ENCODE measurements at regions not wholly inside any gene's neighbourhood (a gene's known extent, or its start where the extent isn't known, plus 50 kb on each side); places are given as distances from the start of the nearest gene placed in this dataset.

- H3K4me3 ChIP-seq (ENCODE audit: low read depth, low read length): no peak overlapping the region
- DNase-seq (ENCODE audit: low read depth): no peak
Measured at GRCh38 chr14:80146941-80147340, 64.4 kb downstream of the DIO2 start.

GRCh38 chr14:80136358-80136757 is 74.9 kb downstream of the DIO2 start:
- DNase-seq (ENCODE audit: low read depth): no peak
- no peak overlapping the region for H3K4me3 ChIP-seq (ENCODE audit: low read depth, low read length)

DNA sequence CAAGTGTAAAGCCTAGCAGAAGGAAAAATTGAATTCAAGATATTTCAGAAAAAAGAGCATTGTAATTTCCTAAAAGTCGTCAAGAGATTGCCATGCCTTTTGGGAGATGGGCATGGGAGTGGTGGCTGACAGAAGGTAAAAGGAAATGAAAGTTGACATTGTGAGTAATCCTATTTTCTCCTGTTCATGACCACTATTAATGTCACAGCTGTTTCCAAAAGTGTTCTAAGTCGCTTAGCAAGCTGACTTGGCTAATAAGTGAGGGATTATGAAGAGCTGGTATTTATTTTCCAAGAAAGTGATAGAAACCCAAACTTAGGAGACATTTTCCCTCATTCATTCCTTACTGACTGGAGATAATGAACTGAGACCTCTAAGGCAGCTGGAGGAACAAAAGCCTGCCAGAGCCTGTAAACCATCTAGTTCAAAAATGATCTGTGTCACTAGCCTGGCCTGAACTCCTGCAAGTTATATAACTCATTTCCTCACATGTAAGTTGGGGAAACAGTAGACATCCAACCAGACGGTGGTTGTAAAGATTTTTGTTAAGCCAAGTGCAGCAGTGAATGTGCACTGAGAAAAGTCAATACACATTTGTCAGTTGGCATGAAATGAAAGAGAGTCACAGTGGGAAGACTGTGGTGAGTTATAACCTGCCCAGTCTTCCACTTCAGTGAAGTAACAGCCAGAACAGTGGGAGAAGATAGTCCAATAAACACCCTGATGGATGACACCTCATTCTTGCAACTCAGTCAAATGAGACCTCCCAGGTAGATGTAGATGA is 75.8 kb downstream of the DIO2 start:
- no peak overlapping the region for H3K4me3 ChIP-seq (ENCODE audit: low read depth, low read length)
- DNase-seq (ENCODE audit: low read depth): no peak

DNA sequence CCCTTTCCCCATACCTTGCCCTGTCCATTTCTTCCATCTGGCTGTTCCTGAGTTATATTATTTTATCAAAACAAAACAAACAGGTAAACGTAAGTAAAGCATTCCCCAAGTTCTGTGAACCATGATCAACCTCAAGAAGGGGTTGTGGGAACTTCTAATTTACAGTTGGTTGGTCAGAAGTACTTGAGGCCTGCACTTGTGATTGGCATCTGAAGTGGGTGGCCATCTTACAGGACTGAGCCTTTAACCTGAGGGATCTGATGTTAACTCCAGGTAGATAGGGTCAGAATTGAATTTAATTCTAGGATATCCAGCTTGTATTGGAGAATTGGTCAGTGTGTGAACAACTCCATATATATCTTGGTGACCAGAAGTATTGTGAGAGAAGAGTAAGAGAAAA is 77.0 kb downstream of the DIO2 start:
- no peak for DNase-seq (ENCODE audit: low read depth)

GRCh38 chr14:80133457-80133856 is 77.8 kb downstream of the DIO2 start:
- H3K4me3 ChIP-seq (ENCODE audit: low read depth, low read length): no peak overlapping the region
- no peak for DNase-seq (ENCODE audit: low read depth)

More for the DNA sequence above, 77.0 kb downstream of the DIO2 start:
- H3K4me3 ChIP-seq (ENCODE audit: low read depth, low read length): no peak overlapping the region

- no peak overlapping the region for H3K4me3 ChIP-seq (ENCODE audit: low read depth, low read length)
- DNase-seq (ENCODE audit: low read depth): no peak
Measured at GRCh38 chr14:80127466-80127865, 83.8 kb downstream of the DIO2 start.

- no peak for DNase-seq (ENCODE audit: low read depth)
- H3K4me3 ChIP-seq (ENCODE audit: low read depth, low read length): no peak overlapping the region
Measured at GRCh38 chr14:80124794-80125193, 86.5 kb downstream of the DIO2 start.

DNA sequence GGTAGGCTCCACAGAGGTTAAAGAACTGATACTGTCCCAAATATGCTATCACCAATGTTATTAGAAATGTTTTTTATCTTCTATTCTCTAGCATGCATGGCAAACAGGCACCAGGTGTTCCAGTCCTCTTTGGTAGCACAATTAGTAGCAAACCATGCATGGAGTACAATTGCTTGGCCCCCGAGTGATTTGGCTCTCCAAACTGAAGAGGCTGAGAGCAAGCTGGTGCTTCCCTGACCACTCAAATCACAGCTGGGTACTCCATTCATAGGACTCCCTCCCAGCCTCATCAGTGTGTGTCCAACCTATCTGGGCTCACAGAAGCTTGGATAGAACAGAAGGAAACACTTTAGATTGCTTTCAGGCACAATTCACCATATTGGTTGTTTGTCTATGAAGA is 93.4 kb downstream of the DIO2 start:
- H3K4me3 ChIP-seq (ENCODE audit: low read depth, low read length): no peak overlapping the region
- no peak for DNase-seq (ENCODE audit: low read depth)

DNA sequence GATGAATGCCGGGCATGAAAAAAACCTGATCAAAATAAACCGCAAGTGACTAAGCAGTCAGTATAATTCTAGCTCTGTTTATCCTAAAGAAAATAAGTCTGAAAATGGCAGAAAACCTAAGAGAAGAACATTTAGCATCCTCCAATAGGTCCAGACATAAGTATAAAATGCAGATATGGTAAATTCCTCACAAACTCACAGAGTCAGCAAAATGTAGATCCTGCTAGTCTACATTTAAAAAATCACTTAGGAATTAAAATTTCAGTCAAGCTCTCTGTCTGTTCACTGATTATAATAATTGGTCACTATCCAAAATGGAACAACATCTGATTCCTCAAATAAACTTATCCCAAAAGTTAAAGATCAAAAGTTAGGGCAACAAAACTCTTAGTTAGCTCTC is 95.1 kb downstream of the DIO2 start:
- no peak overlapping the region for H3K4me3 ChIP-seq (ENCODE audit: low read depth, low read length)
- DNase-seq (ENCODE audit: low read depth): no peak

DNA sequence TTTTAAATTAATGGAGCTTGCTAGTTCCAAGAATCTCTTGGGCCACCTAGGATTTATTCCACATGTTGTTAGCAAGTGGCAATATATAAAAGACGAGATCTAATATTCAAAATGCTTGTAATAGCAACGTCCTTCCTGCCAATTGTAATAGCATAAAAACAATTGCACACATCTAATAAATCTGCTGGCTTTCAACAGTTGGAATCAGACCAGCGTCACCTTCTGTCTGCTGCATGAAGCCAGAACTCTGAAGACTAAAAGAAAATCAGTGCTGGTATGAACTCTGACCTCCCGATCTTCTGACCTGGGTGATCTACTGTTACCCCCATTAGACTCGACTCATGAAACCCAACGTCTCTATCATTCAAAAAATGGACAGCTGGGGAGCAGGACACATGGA is 100.6 kb downstream of the DIO2 start:
- DNase-seq (ENCODE audit: low read depth): no peak
- H3K4me3 ChIP-seq (ENCODE audit: low read depth, low read length): no peak overlapping the region

- DNase-seq (ENCODE audit: low read depth): no peak
- no peak overlapping the region for H3K4me3 ChIP-seq (ENCODE audit: low read depth, low read length)
Measured at GRCh38 chr14:80109055-80109454, 102.2 kb downstream of the DIO2 start.

DNA sequence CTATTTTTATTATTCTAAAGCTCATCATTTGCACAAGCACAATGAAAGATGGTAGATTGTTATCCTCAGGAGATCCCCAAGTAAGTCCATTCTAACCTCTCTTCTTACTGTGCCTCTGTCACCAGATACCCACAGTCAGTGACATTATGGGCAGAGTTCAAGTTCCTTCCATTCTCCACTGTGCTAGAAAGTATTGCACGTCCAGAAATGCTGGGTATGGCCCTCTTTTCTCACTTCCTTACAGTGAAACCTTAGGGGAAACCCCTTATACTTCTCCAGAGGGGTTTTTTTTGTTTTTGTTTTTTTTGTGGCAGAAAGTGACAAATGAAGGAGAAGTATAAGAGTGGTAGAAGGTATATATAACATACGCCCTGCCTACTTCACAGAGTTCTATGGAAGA is 102.9 kb downstream of the DIO2 start:
- DNase-seq (ENCODE audit: low read depth): no peak
- no peak overlapping the region for H3K4me3 ChIP-seq (ENCODE audit: low read depth, low read length)

GRCh38 chr14:80105488-80105994 is 105.8 kb downstream of the DIO2 start:
- DNase-seq (ENCODE audit: low read depth): no peak
- no peak overlapping the region for H3K4me3 ChIP-seq (ENCODE audit: low read depth, low read length)

DNA sequence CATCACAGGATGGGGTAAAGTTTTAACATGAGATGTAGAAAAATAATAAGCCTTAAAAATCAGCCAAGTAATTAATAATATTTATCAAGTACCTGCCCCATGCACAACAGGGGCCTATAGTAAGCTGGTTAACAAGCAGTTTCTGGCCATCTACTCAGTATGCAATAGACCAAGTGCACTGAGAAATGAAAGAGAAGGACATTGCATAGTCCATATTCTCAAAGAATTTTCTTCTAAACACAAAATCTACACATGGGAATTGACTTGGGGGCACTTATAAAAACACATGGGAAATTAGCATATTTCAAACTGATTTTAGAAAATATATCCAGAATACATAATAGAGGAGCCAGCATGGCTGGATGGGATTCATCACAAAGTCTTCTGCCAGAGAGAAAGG is 109.5 kb downstream of the DIO2 start:
- no peak overlapping the region for H3K4me3 ChIP-seq (ENCODE audit: low read depth, low read length)
- DNase-seq (ENCODE audit: low read depth): no peak

GRCh38 chr14:80100681-80101080 is 110.6 kb downstream of the DIO2 start:
- H3K4me3 ChIP-seq (ENCODE audit: low read depth, low read length): no peak overlapping the region
- no peak for DNase-seq (ENCODE audit: low read depth)

DNA sequence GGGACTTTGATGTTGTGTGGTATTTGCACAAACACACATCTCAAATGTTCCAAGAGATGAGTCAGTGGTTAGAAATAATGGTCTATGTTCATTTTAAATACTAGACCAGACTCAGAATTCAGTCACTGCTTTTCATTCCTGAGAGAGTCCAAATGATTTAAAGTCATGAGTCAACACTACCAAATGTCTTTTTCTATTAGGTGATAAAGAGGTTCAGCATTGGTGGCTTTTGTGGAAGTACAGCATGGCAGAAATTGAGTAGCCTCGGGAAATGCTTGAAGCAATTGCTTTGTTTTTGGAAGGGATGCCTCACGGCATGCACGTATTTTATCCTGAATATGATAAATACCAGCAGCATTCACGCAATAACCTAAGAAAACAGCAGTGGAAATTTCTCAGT is 115.7 kb downstream of the DIO2 start:
- no peak overlapping the region for H3K4me3 ChIP-seq (ENCODE audit: low read depth, low read length)
- no peak for DNase-seq (ENCODE audit: low read depth)

- no peak for DNase-seq (ENCODE audit: low read depth)
- no peak overlapping the region for H3K4me3 ChIP-seq (ENCODE audit: low read depth, low read length)
Measured at GRCh38 chr14:80087411-80087810, 123.9 kb downstream of the DIO2 start.

GRCh38 chr14:80084196-80084595 is 127.1 kb downstream of the DIO2 start:
- no peak overlapping the region for H3K4me3 ChIP-seq (ENCODE audit: low read depth, low read length)
- DNase-seq (ENCODE audit: low read depth): no peak

DNA sequence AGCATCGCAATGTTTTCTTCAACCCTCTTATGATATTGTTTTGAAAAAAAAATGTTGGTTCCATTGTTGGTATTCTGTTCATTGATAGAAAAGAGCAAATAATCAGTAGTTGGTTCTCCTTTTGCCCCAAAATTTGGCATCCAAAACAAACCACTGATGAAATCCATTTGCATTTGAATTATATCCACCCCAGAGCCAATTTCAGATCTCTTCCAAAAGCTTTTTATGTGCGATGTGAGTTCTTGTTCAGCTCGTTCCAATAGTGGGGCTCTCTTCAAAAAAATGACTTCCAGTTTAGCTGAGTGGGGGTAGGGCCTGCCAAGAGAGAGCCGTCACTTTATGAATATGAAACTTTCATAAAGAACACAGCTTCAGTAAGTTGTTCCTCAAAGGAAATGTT is 130.7 kb downstream of the DIO2 start:
- H3K4me3 ChIP-seq (ENCODE audit: low read depth, low read length): no peak overlapping the region
- DNase-seq (ENCODE audit: low read depth): no peak

DNA sequence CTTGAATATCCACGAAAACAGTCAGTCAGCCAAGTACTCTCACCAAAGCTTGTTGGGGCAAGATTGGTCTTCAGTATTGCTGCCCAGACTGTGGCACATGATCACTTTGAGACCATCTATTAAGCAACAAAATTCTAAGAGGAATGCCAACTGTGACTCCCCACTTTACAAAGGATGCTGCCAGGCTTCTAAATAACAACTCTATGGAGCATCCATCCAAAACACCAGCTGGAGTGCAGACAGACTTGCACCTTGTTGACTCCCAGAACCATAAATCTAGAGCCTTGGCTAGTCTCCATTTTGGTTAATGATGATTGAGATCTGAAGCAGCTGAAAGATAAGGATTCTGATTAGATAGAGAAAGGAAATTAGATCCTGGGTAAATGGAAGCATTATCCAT is 132.8 kb downstream of the DIO2 start:
- DNase-seq (ENCODE audit: low read depth): no peak
- no peak overlapping the region for H3K4me3 ChIP-seq (ENCODE audit: low read depth, low read length)

DNA sequence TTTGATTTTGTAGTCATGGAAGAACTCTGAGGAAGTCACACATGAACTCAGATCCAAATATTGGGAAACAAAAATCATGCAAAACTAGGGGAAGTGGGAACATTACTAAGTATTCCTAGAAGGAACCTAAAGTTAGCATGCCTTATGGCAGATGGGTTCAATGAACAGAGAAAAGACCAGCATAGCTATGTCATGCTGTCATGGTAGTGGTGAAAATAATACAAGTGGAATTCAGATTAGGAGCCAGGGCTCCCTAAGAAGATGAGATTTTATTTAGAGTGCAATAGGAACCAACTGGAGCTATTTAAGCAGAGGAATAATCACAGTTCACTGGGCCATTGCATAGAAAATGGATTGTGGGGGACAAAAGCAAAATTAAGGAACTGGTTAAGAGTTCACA is 134.0 kb downstream of the DIO2 start:
- no peak overlapping the region for H3K4me3 ChIP-seq (ENCODE audit: low read depth, low read length)
- DNase-seq (ENCODE audit: low read depth): no peak
